COLO829 (cell line): ENCODE measurements at regions not wholly inside any gene's neighbourhood (a gene's known extent, or its start where the extent isn't known, plus 50 kb on each side); places are given as distances from the start of the nearest gene placed in this dataset.
"Not testable (repeated sequence)": the region's sequence is repeated elsewhere in the genome, so short reads cannot be mapped to it uniquely, and the experiment has no call there.

Experiments
- DNase-seq: peaks from one replicate; pipeline ENCODE4 v3.0.0; 2012; ENCODE audit warnings: low spot score

DNA sequence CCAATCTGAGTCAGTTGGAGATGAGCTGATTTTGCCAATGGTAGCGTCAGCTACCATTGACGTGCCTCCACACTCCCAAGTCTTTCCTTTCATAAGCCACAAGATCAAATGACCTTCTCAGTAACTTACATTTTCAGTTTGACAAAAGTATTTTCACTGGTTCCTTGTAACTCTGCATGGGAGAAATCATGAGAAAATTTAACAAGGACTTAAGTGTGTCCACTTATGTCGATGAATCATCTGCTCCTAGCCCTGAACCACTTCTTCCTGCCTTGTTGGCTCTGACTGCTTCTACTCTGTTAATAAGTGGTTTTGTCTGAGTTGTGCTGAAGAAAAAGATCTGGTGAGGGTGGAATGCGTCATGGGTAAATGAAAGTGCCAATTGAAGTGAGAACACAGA lies 101.2 kb downstream of the NFKBIZ start:
- peak; percentile 96 for DNase-seq

DNA sequence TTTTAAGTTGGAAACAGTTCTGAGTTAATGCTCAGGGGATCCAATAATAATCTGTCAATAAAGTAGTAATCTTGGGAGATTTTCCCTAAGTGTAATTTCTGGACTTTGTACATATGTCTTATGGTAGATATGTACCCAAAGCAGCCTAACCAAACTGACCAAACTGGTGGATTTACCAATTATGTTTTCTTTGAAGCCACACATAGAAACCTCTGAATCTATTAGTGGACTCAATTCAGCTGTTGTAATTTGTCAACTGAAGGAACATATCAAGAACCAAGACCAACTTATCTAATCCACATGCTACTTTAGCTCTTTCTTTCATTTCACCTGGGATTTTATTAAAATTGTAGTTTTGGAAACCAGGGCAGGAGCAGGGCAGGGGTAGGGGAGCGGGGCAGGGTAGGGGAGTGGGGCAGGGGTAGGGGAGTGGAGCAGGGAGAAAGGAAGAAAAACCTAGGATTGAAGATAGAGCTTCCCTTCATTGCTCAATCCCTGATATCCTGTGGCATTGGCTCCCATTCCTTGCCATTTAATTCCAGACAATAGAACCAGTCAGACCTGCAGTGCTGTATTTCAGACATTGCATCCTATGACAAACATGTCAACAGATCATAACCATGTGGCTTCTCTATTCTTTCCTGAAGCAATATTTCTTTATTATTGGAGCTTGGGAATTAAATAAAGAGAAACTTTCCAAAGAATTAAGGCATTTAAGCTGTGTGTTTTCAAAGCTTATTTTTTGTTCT lies 101.8 kb downstream of the NFKBIZ start:
- peak; percentile 94 for DNase-seq

DNA sequence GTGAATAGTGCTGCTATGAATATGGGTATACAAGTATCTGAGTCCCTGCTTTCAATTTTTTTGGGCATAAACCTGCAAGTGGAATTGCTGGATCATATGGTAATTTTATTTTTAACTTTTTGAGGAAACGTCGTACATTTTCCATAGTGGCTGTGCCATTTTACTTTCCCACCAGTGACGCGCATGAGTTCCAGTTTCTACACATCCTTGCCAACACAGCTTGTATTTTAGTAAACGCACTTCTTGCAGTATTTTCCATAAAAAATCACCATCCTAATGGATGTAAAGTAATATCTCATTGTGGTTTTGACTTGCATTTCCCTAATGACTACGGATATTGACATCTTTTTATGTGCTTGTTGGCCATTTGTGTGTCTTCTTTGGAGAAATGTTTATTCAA lies 105.0 kb downstream of the NFKBIZ start:
- DNase-seq = no peak

DNA sequence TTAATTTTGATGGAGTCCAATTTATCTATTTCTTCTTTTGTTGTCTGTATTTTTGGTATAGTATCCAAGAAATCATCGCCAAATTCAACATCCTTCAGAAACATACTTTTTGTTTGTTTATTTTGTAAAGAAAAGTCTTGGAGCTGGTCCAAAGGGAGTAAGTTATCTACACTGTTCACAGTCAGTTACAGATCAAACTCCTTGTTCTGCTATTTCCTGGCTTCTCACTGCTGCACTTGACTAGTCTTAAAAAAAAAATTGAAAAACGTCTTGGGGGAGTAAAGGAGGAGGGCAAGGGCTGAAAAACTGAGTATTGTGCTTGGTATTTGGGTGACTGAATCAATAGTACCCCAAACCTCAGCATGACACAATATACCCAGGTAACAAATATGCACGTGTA lies 105.6 kb downstream of the NFKBIZ start:
- DNase-seq = no peak

DNA sequence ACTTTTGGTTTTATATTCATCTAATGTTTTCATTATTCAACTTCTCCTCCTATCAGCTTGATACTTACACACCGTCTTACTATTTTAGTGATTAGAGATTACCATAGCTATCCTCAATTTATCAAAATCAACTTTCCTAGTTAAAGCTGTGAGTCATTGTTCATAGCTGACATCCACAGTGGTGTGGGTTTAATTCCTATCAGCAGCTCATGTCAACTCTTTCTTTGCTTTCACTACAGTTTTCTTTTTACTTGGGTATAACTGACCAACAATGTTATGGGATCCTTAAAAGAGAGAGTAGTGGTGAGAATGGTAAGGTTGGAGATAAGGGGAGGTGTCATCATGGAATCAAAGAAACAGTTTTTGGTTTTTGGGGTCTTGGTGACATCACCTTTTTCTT lies 112.7 kb downstream of the NFKBIZ start:
- DNase-seq = no peak

DNA sequence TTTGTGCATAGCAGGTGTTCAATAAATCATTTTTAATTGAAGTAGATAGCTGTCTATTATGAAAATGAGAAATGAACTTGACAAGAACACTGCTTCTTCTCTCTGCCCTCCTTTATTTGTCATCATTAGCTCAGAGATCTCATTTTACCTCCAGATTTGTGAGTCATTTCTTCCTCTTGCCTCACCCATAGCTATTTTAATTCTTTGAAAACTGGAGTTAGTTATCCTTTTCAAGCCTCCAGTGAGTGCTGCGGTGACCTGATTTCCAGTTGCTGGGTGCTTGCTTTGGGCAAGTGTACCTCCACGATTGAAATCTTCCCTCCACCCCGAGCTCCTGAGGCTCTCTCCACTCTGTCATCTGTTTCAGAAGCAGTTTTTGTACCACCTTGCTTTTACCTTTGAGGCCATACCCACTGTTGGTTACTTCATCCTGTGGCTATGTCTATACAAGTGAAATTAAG lies 114.6 kb downstream of the NFKBIZ start:
- DNase-seq = no peak

DNA sequence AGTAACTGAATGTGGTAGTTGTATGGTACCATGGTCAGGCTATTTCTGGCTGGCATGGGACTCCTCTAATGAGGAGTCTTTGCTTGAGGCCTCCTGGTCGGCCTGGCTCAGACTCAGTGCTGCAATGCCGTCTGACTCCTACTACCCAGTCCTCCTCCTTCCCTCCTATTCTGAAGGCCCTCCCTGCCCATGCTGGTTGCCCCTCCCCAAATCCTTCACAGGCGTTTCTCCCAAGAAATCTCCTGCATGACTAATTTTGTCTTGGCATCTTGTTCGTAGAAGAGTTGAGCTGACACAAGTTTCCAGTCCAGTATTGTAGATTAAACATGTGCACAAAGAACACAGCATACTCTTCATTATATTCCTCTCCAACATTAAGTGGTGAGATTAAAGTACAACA lies 115.5 kb downstream of the NFKBIZ start:
- no peak for DNase-seq

DNA sequence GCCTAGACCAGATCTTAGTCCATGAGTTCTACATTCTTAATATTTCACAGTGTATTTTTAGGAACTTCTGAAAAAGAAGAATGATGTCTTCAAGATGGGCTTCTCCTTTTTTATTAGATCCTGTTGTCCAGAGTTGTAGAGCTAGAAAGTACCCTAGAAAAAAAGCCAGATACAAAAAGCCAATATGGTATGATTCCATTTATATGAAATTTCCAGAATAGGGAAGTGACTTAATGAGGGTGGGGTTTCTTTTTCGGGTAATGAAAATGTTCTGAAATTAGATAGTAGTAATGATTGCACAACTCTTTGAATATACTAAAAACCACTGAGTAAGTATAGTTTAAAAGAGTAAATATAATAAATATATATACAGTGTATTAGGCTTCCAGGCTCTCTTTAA lies 116.9 kb downstream of the NFKBIZ start:
- DNase-seq = no peak

DNA sequence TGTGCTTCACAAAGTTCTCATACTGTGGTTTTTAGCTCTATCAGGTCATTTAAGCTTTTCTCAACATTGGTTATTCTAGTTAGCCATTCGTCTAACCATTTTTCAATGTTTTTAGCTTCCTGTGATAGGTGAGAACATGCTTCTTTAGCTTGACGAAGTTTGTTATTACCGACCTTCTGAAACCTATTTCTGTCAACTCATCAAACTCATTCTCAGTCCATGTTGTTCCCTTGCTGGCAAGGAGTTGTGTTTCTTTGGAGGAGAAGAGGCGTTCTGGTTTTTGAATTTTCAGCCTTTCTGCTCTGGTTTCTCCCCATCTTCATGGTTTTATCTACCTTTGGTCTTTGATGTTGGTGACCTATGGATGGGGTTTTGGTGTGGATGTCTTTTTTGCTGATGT lies 120.9 kb downstream of the NFKBIZ start:
- DNase-seq = no peak

DNA sequence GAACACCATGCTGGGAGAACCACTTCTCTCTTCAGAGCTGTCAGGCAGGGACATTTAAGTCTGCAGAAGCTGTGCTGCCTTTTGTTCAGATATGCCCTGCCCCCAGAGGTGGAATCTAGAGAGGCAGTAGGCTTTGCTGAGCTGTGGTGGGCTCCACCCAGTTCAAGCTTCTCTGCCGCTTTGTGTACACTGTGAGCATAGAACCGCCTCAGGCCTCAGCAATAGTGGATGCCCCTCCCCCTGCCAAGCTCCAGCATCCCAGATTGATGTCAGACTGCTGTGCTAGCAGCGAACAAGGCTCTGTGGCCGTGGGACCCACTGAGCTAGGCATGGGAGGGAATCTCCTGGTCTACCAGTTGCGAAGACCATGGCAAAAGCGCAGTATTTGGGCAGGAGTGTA lies 121.6 kb downstream of the NFKBIZ start:
- DNase-seq = no peak

DNA sequence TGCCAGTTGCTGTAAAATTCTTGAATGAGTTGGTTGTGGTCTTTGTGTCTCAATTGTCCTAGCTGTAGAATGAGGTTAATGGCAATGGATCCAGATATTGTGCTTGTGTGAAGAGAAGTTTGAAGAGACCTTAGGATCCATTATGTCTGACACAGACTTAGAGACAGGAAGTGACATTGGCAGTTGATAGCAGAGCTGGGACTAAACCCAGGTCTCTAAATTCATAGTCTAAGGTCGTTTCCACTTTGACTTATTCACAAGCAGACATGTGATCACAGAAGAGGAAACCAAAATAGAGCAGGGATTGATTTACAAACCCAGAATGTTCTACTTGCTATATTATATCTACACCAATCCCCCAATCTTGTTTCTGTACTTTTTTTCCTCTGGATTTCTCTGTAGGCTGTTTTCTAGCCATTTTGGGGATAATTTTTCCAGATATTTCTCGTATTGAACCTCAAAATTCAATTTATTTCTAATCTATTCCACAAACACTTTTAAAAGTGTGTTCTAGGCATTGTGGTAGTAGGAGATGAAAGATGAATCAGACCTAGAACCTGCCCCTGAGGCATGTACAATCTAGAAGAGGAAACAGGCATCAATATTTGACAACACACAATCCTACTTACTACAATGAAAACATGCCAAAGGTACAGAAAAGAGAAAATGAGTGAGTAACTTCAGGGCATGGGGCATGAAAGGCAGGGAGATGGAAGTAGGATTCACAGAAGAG lies 123.3 kb downstream of the NFKBIZ start:
- no peak for DNase-seq

DNA sequence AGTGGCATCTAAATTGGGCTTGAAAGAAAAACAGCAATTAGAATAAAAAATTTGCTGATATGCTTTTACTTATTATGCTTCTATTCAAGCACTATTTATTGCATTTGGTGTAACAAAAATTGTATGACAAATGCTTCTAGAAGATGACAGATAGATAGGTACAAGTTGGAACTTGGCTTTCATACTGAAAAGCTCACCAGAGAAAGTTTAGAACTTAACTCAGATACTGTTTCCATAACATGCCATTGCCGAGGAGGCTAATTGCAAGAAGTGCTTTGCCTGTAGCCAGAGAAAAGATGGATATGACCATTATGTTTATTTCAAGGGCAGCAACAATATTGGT lies 123.8 kb downstream of the NFKBIZ start:
- no peak for DNase-seq

DNA sequence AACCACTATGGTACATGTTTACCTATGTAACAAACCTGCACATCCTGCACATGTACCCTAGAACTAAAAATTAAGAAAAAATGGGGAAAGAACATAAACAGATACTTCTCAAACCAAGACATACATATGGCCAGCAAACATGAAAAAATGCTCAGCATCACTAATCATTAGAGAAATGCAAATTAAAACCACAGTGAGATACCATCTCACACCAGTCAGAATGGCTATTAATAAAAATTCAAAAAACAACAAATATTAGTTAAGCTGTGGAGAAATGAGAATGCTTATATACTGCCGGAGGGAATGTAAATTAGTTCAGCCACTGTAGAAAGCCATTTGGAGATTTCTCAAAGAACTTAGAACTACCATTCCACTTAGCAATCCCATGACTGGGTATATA lies 126.1 kb downstream of the NFKBIZ start:
- not testable (repeated sequence) for DNase-seq

DNA sequence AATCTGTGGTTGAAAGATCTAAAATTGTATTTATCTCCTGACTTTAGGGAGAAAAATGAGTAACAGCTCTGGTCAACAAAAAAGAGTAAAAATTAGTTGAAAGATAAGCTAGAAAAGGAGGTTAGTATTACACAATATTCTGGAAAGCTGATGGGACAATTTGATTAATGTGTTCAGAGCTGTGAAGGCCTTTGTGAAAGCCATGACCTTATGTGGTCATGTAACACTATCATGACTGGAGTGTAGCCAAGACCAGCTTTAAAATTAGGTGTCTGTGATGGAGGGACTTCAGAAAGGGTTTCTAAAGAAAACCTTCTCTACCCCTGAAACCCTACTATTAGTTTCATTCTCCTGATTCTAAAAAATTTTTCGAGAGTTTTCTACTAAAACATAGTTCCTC lies 127.2 kb downstream of the NFKBIZ start:
- peak; percentile 23 for DNase-seq

DNA sequence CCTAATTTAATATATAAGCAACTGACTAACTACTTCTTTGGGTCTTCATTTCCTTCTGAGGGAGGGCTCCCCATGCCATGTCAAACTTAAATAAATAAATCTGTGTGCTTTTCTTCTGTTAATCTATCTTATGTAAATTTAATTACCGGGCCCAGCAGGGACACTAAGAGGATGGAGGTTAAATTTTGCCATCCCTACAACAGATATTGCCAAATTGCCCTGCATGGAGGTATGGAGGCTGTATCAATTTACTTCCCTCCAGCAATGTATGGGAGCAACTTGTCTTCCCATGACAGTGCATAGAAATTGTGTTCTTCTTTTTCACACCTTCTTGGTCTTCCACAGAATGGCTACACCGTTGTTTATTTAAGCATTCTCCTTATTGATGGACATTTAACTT lies 129.0 kb downstream of the NFKBIZ start:
- DNase-seq = no peak

DNA sequence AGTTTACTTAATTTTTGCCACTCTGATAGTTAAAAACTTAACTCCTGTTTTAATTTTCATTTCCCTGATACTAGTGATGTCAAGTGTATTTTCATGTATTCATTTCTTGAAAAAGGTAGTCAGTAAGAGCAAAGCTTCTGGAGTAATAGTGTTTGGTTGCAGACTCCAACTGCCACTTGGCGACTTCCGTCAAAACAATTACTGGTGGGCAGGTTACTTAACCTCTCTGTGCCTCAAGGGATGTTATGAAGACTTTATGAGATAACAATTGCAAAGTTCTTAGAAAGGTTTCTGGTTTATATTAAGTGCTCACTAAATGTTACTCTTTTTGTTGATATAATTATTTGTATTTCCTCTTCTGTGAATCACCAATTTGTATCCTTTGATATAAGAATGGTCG lies 129.7 kb downstream of the NFKBIZ start:
- DNase-seq = no peak

DNA sequence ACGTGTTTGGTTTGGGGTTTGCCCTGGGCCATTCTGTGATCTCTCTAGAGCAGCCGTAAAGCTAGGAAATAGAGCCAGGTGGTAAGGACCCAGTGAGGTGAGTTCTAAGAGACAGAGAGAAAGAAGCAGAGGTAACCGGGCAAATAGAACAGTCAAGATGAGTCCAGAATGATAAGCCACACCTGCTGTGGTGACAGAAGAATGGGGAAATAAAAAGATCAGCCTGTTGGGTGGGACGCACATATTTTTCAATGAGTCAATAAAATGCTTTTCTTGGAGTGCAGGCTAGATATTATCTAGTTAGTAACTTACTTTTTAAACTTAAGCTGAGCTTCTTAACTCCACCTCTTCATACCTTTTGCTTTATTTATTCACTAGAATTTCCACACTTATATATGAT lies 135.0 kb downstream of the NFKBIZ start:
- no peak for DNase-seq

DNA sequence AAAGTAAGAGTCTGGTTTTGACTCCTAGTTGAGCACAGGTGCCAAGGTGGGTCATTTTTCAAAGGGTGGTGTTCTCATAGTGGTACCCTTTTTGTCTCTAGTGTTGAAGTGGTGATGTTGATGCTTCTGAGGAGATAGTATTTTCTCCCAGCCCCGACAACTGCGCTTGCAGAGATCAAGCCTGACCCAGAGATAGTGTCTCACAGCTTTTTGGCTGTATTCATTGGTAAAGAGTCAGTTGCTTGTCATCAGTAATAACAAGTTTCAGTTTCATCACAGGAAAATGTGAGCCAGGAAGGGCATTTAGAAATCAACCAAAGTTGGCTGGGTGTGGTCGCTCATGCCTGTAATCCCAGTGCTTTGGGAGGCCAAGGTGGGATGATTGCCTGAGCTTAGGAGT lies 139.3 kb downstream of the NFKBIZ start:
- DNase-seq = no peak

DNA sequence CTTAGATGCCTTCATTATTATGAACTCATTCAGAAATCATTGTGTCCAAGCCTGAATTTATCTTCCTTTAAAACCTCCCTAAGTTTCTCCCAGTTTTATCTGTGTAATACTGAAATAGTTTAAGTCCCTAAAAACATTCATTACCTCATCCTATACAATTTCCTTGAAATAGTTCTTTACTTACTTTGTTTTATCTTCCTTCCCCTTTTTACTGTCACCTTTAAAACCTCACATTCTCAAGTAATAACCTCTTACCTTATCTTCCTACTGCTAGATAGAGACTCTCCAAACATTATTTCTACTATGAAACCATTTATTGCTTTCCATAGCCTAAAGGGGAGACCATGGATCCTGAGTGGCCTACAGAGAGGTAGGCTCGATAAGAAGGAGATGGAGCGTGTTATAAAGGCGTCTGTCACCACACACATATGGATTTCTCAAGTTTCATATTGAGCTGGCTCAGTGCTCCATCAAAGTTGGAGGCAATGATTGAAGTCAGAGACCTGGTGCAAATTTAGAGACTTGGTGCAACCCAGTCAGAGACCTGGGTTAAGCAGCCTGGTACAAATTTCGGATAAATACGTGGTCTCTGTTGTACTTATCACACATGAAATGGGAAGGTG lies 140.4 kb downstream of the NFKBIZ start:
- no peak for DNase-seq

DNA sequence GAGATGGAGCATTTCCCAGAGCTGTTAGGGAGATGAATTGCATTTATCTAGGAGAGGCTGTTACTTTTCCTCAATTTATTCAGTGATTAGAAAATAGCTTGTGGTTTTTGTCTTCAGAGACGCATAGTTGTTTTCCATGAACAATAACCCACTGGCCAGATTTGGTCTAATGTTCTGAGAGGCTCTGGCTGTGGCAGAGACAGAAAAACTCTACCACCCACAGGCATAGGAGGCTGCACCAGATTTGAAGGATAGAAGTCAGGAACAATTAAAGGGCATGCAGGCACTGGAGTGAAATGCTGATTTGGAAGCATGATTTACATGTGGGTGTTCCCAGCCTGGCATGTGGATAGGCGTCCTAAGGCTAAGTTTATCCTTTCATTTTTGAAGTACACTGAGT lies 143.5 kb downstream of the NFKBIZ start:
- DNase-seq = no peak

DNA sequence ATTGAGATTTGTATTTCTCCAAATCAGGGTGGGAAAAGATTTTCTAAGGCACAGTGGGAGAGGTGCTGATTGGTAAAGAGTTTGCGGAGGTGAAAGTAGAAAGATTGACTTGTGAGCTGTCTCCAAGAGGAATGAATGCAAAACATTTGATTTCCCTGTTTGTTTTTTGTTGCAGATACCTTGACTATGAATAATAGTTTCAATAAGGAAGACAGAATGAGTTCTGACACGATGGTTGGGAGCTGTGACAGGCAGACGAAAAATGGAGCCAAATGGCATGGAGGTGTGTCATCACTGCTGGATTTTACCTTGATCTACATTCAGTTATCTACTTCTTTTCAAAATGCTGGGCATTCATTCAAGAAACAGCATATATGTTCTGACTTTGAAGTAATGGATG lies 145.1 kb downstream of the NFKBIZ start:
- DNase-seq = no peak

DNA sequence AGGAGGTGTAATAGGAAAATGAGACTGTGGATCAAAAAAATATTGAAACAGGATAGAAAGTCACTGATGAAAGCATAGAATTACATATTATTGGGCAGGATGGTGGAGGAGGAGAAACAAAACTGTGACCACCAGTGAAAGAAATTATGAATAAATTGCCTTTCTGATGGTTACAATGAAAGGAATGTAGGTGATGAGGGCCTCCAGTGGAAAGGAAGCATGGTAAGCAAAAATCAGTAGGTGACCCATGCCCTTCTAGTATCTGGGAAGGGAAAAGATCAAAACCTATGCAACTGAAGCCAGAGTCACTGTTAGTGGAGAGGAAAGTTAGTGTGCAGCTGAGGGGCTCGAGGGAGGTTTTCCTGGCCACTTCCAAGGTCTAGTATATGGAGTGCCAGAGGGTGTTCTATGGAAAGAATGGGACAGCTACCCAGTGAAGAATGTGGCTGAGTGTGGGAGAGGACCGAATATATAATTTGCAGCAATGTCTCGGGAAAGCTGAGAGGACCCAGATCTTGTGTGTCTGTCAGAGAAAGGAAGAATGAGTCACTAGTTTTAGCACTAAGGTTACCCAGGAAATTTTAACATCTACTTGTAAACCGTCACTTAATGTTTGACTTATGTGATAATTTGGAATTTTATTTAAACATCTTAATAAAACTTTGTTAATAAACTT lies 146.2 kb downstream of the NFKBIZ start:
- DNase-seq = no peak

DNA sequence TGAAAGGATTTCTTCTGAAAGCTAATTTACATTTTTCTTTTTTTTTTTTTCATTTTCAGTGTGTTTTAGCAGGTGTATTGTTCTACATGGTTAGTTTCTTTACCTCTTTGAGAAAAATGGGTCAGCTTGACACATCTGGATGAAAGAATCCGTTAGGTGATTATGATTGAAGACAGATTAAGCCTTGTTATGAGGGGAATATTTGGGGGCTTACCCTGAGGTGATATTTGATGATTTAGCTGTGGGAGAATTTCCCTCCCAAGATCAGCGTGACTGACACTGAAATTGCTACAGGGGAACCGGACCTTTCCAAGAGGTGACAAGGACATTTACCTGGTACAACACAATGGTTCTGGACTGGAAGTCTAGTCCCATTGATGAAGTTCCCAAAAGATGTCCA lies 147.5 kb downstream of the NFKBIZ start:
- DNase-seq = no peak
